ENCODE measurements at regions not wholly inside any gene's neighbourhood (a gene's known extent, or its start where the extent isn't known, plus 50 kb on each side); places are given as distances from the start of the nearest gene placed in this dataset.

- TF ChIP-seq CTCF (IDR thresholded peaks at IDR 0.05) (no peak), EZH2 (IDR thresholded peaks at IDR 0.05) (no peak)
Observed at GRCh38 chr20:24837781-24838450, 111.2 kb upstream of the CST7 start.

Data from neural progenitor cell (in vitro differentiated cells).